SK-N-SH (cell line): ENCODE measurements at regions not wholly inside any gene's neighbourhood (a gene's known extent, or its start where the extent isn't known, plus 50 kb on each side); places are given as distances from the start of the nearest gene placed in this dataset.

Experiments used
- CTCF ChIA-PET: fragments of 300-600, 350-600 bp; formaldehyde crosslinking; extraction: SDS; loops from one replicate; lab custom pipeline; 2021; lab: Yijun Ruan, JAX
- POLR2A ChIA-PET: fragments of 350-600 bp; sonication (Branson Sonifier 250); formaldehyde crosslinking; extraction: SDS; loops from one replicate; lab custom pipeline; 2020; ENCODE audit warnings: antibody characterized with exemption, inconsistent platforms; lab: Yijun Ruan, JAX
- DNase-seq: peaks from one replicate; pipeline ENCODE4 v3.0.0; 2012
- H2AFZ ChIP-seq: fragments of 200-600 bp; sonication (generic); 2 replicates; pipeline ENCODE4 v1.8.1; 2016; ENCODE audit warnings: antibody characterized with exemption, mild to moderate bottlenecking, low read depth
- H3F3A ChIP-seq: fragments of 200-600 bp; sonication (generic); replicated peaks from 2 replicates; pipeline ENCODE3; 2016; ENCODE audit warnings: antibody characterized with exemption, mild to moderate bottlenecking; ENCODE audit not compliant: insufficient read depth
- H3K27ac ChIP-seq, 2 experiments: fragments of 200-500 bp in 1 of 2; fragments of 200-600 bp in 1 of 2; sonication (Bioruptor generic) in 1 of 2; sonication (generic), shearing (Covaris generic) in 1 of 2; 2 replicates each; pipeline versions ENCODE4 v1.5.1 to v1.6.1; 2014 to 2016; ENCODE audit warnings: low read depth in 2 of 2, inconsistent platforms in 1 of 2, low read length in 1 of 2, mild to moderate bottlenecking in 1 of 2, mixed read lengths in 1 of 2
- H3K27me3 ChIP-seq: fragments of 200-600 bp; sonication (generic), shearing (Covaris generic); 2 replicates; pipeline ENCODE4 v1.6.1; 2016; ENCODE audit warnings: mixed run types; ENCODE audit not compliant: insufficient read depth
- H3K36me3 ChIP-seq, 2 experiments: fragments of 200-500 bp in 1 of 2; fragments of 200-600 bp in 1 of 2; sonication (Bioruptor generic) in 1 of 2; sonication (generic) in 1 of 2; replicated peaks in 1 of 2; 2 replicates each; pipeline versions ENCODE3 to v1.5.1; 2014 to 2016; ENCODE audit warnings: low read length in 1 of 2, mild to moderate bottlenecking in 1 of 2; ENCODE audit not compliant: insufficient read depth in 2 of 2, control insufficient read depth in 1 of 2
- H3K4me1 ChIP-seq, 2 experiments: fragments of 200-500 bp in 1 of 2; fragments of 200-600 bp in 1 of 2; sonication (Bioruptor generic) in 1 of 2; sonication (generic), shearing (Covaris generic) in 1 of 2; 2 replicates each; pipeline versions ENCODE4 v1.5.1 to v1.6.1; 2014 to 2016; ENCODE audit warnings: low read depth in 1 of 2, low read length in 1 of 2, mixed run types in 1 of 2; ENCODE audit not compliant: insufficient read depth in 2 of 2, control insufficient read depth in 1 of 2
- H3K4me2 ChIP-seq: fragments of 200-600 bp; sonication (generic), shearing (Covaris generic); 2 replicates; pipeline ENCODE4 v1.6.1; 2017; ENCODE audit warnings: mixed run types
- H3K4me3 ChIP-seq, 2 experiments: fragments of 200-500 bp in 1 of 2; fragments of 200-600 bp in 1 of 2; sonication (Bioruptor generic) in 1 of 2; sonication (generic), shearing (Covaris generic) in 1 of 2; 2 replicates each; pipeline versions ENCODE4 v1.5.1 to v1.8.1; 2014 to 2016; ENCODE audit warnings: low read depth in 2 of 2, inconsistent platforms in 1 of 2, low read length in 1 of 2, mild to moderate bottlenecking in 1 of 2, mixed read lengths in 1 of 2, moderate library complexity in 1 of 2
- H3K79me2 ChIP-seq: fragments of 200-600 bp; sonication (generic); 2 replicates; pipeline ENCODE4 v1.8.1; 2017; ENCODE audit warnings: mild to moderate bottlenecking; ENCODE audit not compliant: insufficient read depth
- H3K9ac ChIP-seq: fragments of 200-600 bp; sonication (generic); 2 replicates; pipeline ENCODE4 v1.6.1; 2017; ENCODE audit warnings: mixed run types
- H3K9me2 ChIP-seq: fragments of 200-600 bp; sonication (generic); 2 replicates; pipeline ENCODE4 v1.6.1; 2017; ENCODE audit warnings: mixed run types
- H3K9me3 ChIP-seq: fragments of 200-600 bp; sonication (generic); 2 replicates; pipeline ENCODE4 v1.6.1; 2017; ENCODE audit warnings: mixed run types, mild to moderate bottlenecking, moderate library complexity
- H4K20me1 ChIP-seq: fragments of 200-600 bp; sonication (generic); 2 replicates; pipeline ENCODE4 v1.6.1; 2017; ENCODE audit warnings: mild to moderate bottlenecking, mixed run types; ENCODE audit not compliant: insufficient read depth
- CHD2 ChIP-seq: fragments of 150-350 bp; IDR thresholded peaks from 2 replicates; pipeline ENCODE4 v1.6.1; 2018; ENCODE audit warnings: low read length; ENCODE audit not compliant: partially characterized antibody
- CTCF ChIP-seq: fragments of 200-600 bp; sonication (generic); IDR thresholded peaks from 2 replicates; pipeline ENCODE4 v1.6.1; 2017; ENCODE audit warnings: antibody characterized with exemption, mild to moderate bottlenecking, moderate library complexity
- EZH2phosphoT487 ChIP-seq: fragments of 200-600 bp; sonication (generic); IDR thresholded peaks from 2 replicates; pipeline ENCODE4 v1.6.1; 2017; ENCODE audit warnings: low read depth, mixed run types, mild to moderate bottlenecking, antibody characterized with exemption, moderate library complexity, borderline replicate concordance
- FOSL2 ChIP-seq: IDR thresholded peaks from 2 replicates; pipeline ENCODE4 v1.4.0; 2012; ENCODE audit warnings: low read depth, mild to moderate bottlenecking, moderate library complexity, borderline replicate concordance
- FOXM1 ChIP-seq: IDR thresholded peaks from 2 replicates; pipeline ENCODE4 v1.4.0; 2012; ENCODE audit warnings: low read depth, mild to moderate bottlenecking
- GATA2 ChIP-seq: sonication (generic); formaldehyde crosslinking; IDR thresholded peaks from 2 replicates; pipeline ENCODE4 v1.5.0; 2020; ENCODE audit warnings: mild to moderate bottlenecking, missing genetic modification reagents
- JUND ChIP-seq: IDR thresholded peaks from 2 replicates; pipeline ENCODE4 v1.4.0; 2012
- MAX ChIP-seq: IDR thresholded peaks from 2 replicates; pipeline ENCODE4 v1.4.0; 2012; ENCODE audit warnings: low read depth
- MEF2A ChIP-seq: IDR thresholded peaks from 2 replicates; pipeline ENCODE4 v1.4.0; 2012; ENCODE audit warnings: low read depth, borderline replicate concordance
- MXI1 ChIP-seq: IDR thresholded peaks from 2 replicates; pipeline ENCODE4 v1.6.1; 2012; ENCODE audit warnings: mild to moderate bottlenecking, low read depth, low read length, improper control_type of control experiment
- NFIC ChIP-seq: IDR thresholded peaks from 2 replicates; pipeline ENCODE4 v1.4.0; 2012; ENCODE audit warnings: borderline replicate concordance
- POLR2AphosphoS5 ChIP-seq: IDR thresholded peaks from 2 replicates; pipeline ENCODE4 v1.6.1; 2012; ENCODE audit warnings: low read depth, low read length
- RCOR1 ChIP-seq: fragments of 150-350 bp; IDR thresholded peaks from 2 replicates; pipeline ENCODE4 v1.6.1; 2017; ENCODE audit warnings: antibody characterized with exemption, low read length
- REST ChIP-seq: IDR thresholded peaks from 2 replicates; pipeline ENCODE4 v1.6.1; 2012; ENCODE audit warnings: mild to moderate bottlenecking, low read depth, low read length, moderate library complexity
- RFX5 ChIP-seq: IDR thresholded peaks from 2 replicates; pipeline ENCODE4 v1.6.1; 2012; ENCODE audit warnings: mild to moderate bottlenecking, improper control_type of control experiment, low read length
- RXRA ChIP-seq: IDR thresholded peaks from 2 replicates; pipeline ENCODE4 v1.4.0; 2012; ENCODE audit warnings: low read depth, mild to moderate bottlenecking, borderline replicate concordance
- SIN3A ChIP-seq: IDR thresholded peaks from 2 replicates; pipeline ENCODE4 v1.6.1; 2012; ENCODE audit warnings: low read depth, mild to moderate bottlenecking, low read length, moderate library complexity, borderline replicate concordance
- USF2 ChIP-seq: fragments of 150-350 bp; IDR thresholded peaks from 2 replicates; pipeline ENCODE4 v1.6.1; 2017; ENCODE audit warnings: antibody characterized with exemption, low read length, low read depth, borderline replicate concordance
- WGBS: methylation state at CpG from one replicate; pipeline ENCODE4 v1.1.6; 2017; ENCODE audit warnings: low lambda C conversion rate; 5-methylcytosine and 5-hydroxymethylcytosine counted together
- TF ChIP-seq, protein P1 (sequence below): IDR thresholded peaks from 2 replicates; pipeline ENCODE4 v1.4.0; 2012; ENCODE audit warnings: low read depth, borderline replicate concordance
- TF ChIP-seq, protein P2 (sequence below): IDR thresholded peaks from 2 replicates; pipeline ENCODE4; 2012

GRCh38 chr9:23408874-23409273 lies 417.2 kb downstream of the ELAVL2 start:
- H3K27ac ChIP-seq: no peak overlapping the region
- H3K9me2 ChIP-seq: no peaks in the 10 kb centered on the region; the same call in 1 of the 2 replicates
- H2AFZ ChIP-seq: no peak overlapping the region
- no peaks in the 10 kb centered on the region for H3K36me3 ChIP-seq
- no peaks in the 10 kb centered on the region for H4K20me1 ChIP-seq
- H3K9me3 ChIP-seq: no peaks in the 10 kb centered on the region
- H3K79me2 ChIP-seq: no peaks in the 10 kb centered on the region
- no peaks in the 10 kb centered on the region for H3K4me1 ChIP-seq
- H3K4me2 ChIP-seq: no peak overlapping the region
- DNase-seq: no peak
- H3K9ac ChIP-seq: no peak overlapping the region
- no peaks in the 10 kb centered on the region for H3F3A ChIP-seq
- CTCF ChIA-PET: no interaction called here
- TF ChIP-seq MAX (no peak), MXI1 (no peak), CTCF (no peak), POLR2AphosphoS5 (no peak), USF2 (no peak), RXRA (no peak), EZH2phosphoT487 (no peak)
- H3K27me3 ChIP-seq: no peaks in the 10 kb centered on the region
- no peak overlapping the region for H3K4me3 ChIP-seq
- POLR2A ChIA-PET: no interaction called here

- no peaks in the 10 kb centered on the region for H3K9me3 ChIP-seq
- no peaks in the 10 kb centered on the region for H3K4me1 ChIP-seq
- H3K4me3 ChIP-seq: no peak overlapping the region
- no peaks in the 10 kb centered on the region; the same call in 1 of the 2 replicates for H3K9me2 ChIP-seq
- no peak for TF ChIP-seq JUND
- TF ChIP-seq MEF2A: no peak
- TF ChIP-seq NFIC: no peak
- TF ChIP-seq, protein P1, sequence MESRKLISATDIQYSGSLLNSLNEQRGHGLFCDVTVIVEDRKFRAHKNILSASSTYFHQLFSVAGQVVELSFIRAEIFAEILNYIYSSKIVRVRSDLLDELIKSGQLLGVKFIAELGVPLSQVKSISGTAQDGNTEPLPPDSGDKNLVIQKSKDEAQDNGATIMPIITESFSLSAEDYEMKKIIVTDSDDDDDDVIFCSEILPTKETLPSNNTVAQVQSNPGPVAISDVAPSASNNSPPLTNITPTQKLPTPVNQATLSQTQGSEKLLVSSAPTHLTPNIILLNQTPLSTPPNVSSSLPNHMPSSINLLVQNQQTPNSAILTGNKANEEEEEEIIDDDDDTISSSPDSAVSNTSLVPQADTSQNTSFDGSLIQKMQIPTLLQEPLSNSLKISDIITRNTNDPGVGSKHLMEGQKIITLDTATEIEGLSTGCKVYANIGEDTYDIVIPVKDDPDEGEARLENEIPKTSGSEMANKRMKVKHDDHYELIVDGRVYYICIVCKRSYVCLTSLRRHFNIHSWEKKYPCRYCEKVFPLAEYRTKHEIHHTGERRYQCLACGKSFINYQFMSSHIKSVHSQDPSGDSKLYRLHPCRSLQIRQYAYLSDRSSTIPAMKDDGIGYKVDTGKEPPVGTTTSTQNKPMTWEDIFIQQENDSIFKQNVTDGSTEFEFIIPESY: no peak
- no peak for TF ChIP-seq GATA2 (CRISPR knock-in tag)
- TF ChIP-seq RFX5: no peak
- TF ChIP-seq RXRA: no peak
- no peak for TF ChIP-seq REST
- TF ChIP-seq FOSL2: no peak
- TF ChIP-seq SIN3A: no peak
- no peak for TF ChIP-seq RCOR1
- no peak for TF ChIP-seq FOXM1
- TF ChIP-seq, protein P2, sequence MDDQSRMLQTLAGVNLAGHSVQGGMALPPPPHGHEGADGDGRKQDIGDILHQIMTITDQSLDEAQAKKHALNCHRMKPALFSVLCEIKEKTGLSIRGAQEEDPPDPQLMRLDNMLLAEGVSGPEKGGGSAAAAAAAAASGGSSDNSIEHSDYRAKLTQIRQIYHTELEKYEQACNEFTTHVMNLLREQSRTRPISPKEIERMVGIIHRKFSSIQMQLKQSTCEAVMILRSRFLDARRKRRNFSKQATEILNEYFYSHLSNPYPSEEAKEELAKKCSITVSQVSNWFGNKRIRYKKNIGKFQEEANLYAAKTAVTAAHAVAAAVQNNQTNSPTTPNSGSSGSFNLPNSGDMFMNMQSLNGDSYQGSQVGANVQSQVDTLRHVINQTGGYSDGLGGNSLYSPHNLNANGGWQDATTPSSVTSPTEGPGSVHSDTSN: no peak
- no peak for TF ChIP-seq CHD2
- H3K9ac ChIP-seq: no peak overlapping the region
- no peak overlapping the region for H3K27ac ChIP-seq
- H2AFZ ChIP-seq: no peak overlapping the region
- H3F3A ChIP-seq: no peaks in the 10 kb centered on the region
- no peak for DNase-seq
- 0% methylated on average over 3 of the region's 3 CpGs for WGBS
- no peaks in the 10 kb centered on the region for H4K20me1 ChIP-seq
- H3K36me3 ChIP-seq: no peaks in the 10 kb centered on the region
- ChIA-PET CTCF (no interaction called here), POLR2A (no interaction called here)
- no peaks in the 10 kb centered on the region for H3K79me2 ChIP-seq
- H3K4me2 ChIP-seq: no peak overlapping the region
- H3K27me3 ChIP-seq: no peaks in the 10 kb centered on the region
These were observed 414.0 kb downstream of the ELAVL2 start for GRCh38 chr9:23412046-23412445.
